ENCODE measurements at regions not wholly inside any gene's neighbourhood (a gene's known extent, or its start where the extent isn't known, plus 50 kb on each side); places are given as distances from the start of the nearest gene placed in this dataset.

DNA sequence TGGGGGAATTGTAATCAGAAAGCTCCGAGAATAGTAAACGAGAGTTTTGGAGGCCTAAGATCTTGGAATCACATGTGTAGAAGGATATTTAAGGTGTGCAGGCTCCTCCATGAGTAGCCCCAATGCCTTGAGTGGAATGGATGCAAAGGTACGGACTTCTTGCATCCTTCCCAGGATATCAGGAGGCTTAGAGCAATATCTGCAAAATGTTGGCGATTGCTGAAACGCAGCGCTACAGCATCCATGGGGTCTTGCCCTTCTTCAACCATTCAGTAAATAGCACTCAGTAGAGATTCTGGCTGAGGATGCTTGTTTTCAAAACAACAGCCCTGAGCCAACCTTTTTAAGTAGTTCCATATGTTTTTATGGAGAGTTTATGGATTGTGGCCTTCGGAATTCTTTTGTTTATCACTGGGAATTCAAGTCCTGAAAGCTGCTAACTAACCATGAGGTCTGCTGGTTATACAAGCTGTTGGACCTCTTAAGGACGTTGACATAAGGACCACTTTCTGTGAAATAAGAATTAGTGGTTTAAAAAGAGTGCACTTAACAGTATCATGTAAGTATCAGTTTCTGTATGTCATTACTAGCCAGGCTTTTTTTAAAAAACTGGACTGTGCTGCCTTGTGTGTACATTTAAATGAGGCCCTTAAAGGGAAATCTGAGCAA lies 228.8 kb upstream of the PGRMC2 start:
- TF ChIP-seq, protein P1, sequence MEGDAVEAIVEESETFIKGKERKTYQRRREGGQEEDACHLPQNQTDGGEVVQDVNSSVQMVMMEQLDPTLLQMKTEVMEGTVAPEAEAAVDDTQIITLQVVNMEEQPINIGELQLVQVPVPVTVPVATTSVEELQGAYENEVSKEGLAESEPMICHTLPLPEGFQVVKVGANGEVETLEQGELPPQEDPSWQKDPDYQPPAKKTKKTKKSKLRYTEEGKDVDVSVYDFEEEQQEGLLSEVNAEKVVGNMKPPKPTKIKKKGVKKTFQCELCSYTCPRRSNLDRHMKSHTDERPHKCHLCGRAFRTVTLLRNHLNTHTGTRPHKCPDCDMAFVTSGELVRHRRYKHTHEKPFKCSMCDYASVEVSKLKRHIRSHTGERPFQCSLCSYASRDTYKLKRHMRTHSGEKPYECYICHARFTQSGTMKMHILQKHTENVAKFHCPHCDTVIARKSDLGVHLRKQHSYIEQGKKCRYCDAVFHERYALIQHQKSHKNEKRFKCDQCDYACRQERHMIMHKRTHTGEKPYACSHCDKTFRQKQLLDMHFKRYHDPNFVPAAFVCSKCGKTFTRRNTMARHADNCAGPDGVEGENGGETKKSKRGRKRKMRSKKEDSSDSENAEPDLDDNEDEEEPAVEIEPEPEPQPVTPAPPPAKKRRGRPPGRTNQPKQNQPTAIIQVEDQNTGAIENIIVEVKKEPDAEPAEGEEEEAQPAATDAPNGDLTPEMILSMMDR (IDR thresholded peaks at IDR 0.05) = no peak
- TF ChIP-seq POLR2A (IDR thresholded peaks at IDR 0.05) = no peak

Data from breast epithelium (tissue), 3 donors.